SIG-M5 treated with dmso at 0.1 percent for 504 hours (cell line): ENCODE measurements at regions not wholly inside any gene's neighbourhood (a gene's known extent, or its start where the extent isn't known, plus 50 kb on each side); places are given as distances from the start of the nearest gene placed in this dataset.
"Not testable (repeated sequence)": the region's sequence is repeated elsewhere in the genome, so short reads cannot be mapped to it uniquely, and the experiment has no call there.

Experiments
- DNase-seq: peaks from one replicate; lab custom pipeline; 2025; ENCODE audit not compliant: unreplicated experiment; lab: John Stamatoyannopoulos, UW

DNA sequence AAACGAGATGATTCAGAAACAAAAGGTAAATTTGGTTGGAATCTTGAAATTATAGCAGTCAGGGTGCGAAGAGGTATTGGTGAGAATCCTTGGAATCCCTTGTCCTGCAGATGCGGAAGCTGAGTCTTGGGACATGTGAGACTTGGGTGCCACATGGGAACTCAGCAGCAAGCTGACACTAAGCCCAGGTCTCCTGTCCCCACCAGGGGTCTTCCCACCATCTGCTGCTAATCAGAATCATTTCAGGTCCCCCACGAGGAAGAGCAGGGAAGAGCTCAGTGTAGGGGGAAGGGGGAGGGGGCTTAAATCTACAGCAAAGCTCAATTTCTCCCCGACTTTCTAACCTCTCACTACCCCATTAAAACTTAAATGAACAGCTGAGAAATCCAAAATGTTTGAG is 126.1 kb upstream of the BMPER start:
- no peak for DNase-seq

DNA sequence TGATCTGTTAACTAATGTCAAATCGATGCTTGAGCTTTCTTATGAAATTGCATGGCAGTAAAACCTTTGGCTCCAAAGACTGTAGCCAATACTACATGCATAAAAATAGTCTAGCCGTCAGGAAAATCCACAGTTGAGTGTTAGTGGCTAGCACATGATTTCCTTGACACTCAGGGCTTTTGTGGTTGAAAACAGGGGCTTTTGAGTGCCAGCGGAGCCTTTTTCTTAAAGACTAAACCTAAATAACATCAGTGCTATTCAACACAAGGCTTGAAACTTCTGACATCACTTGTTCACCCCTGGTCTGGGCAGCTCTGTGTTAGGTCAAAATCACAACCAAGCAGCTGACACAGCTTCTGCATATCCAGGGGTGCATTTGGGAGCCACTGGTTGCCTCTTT is 124.2 kb upstream of the BMPER start:
- no peak for DNase-seq

DNA sequence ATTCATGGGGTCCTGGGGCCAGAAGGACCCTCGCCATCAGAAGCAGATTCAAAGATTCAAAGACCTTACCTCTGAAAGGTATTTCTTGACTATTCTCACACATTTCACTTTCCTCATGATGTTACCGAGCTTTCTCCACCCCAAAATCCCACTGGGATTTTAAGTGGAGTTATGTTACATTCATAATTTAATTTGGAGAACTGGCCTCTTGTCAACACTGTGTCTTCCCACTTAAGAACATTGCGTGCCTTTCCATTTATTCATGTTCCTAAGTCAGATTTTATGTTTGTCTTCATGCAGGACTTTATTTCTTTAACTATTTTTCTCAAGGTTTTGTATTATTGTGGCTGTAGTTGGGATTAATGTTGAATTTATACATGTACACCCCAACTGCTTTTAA is 123.5 kb upstream of the BMPER start:
- DNase-seq, result no peak

DNA sequence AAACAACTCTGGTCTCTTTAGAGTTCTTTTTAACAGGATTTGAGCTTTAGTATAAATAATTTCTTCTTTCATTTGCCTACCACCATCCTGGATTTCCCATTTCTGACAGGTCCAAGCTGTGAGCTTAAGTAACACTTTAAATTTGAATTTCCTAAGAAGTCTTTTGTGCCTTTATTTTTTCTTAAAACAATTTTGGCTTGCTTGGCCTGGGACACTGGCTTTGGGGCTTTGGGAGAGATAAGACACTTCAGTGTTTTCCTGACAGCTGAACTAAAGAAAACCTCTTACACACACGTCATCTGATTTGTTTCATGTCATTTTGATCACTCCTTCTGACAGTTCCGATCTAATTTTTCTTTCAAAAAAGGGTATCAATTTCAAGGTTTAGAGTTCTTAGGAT is 121.3 kb upstream of the BMPER start:
- DNase-seq, result no peak

DNA sequence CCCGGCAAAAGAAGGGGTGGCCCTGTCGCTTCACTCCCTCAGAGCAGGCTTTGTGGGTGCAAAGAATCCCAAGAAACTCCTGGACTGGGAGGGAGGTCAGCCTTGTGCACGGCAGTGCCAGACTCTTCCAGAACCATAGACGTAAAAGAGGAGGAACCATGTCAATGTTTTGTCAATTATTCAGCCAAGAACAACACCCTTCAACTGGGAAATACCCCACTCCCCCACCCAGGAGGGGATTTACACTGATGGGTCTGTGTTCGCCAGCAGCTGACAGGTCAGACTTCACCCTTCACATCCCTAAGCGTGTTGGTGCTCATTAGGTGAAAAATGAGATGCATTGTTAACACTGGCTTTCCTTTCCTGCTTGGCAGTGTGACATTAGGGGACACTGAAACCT is 116.8 kb upstream of the BMPER start:
- no peak for DNase-seq

DNA sequence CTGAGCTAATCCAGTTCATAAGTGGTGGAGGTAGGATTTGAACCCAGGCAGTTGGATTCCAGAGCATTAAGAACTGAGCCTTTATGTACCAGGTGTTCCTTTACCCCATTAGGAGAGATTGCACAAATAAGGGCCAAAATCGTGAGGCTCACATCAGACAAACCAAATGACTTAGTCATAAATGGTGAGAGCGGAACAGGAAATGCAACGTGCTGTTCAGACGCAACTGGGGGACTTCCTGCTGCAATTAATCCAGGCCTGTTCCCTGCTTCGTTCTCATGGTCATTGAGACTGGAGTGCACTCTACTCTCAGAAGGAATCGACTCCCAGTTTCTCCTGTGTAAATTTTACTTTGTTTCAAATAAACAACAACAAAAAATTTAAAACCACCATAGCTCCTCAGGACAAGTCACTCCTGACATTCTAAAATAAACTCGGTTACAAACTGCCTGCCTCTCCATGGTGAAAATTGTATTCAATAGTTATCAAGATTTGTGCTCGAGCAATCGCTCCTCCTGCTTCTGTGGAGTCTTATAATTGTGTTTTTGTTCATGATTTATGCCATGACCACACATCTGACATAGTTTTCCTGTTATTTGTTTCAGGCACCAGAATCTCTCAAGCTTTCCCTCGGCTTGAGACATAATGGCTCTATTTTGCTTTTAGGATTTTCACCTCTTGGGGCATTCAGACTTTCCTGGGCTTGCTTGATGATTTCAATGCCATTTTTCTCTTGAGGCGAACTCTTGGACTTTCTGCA is 115.3 kb upstream of the BMPER start:
- no peak for DNase-seq

DNA sequence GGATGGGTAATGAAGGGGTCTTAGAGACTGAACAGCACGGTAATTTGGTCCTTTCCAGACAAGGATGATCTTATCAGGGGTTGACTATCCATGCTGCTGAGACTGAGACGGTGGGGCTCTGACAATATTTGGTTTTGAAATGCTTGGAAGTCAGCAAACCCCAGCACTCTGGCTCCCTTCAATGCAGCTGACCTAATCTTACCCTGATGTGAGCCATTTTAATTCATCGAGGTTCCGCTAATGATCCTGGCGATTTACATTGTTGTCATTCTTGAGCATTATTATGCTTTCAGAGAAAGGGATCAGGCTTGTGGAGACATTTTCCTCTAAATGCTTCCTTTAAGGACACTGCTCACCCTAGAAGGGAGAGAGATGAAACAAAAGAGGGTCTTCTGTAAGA is 114.6 kb upstream of the BMPER start:
- no peak for DNase-seq

DNA sequence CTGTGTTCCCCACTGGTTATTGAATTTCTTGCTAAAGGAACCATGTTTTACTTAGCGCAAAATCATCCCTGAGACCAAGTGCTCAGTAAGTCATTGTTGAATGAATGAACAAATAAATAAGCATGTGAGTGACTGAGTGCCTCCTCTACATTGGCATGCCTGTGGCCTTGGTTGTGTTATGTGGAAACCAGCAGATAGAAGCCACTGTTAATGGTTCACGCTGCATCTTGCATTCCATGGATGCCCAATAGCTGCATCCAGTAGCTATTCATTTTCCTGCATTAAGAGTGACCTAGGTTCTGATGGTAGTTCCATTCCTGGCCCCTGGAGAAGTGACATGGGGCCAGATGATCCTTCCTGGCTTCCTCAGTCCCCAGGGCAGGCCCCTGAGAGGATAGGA is 113.3 kb upstream of the BMPER start:
- DNase-seq, result no peak

DNA sequence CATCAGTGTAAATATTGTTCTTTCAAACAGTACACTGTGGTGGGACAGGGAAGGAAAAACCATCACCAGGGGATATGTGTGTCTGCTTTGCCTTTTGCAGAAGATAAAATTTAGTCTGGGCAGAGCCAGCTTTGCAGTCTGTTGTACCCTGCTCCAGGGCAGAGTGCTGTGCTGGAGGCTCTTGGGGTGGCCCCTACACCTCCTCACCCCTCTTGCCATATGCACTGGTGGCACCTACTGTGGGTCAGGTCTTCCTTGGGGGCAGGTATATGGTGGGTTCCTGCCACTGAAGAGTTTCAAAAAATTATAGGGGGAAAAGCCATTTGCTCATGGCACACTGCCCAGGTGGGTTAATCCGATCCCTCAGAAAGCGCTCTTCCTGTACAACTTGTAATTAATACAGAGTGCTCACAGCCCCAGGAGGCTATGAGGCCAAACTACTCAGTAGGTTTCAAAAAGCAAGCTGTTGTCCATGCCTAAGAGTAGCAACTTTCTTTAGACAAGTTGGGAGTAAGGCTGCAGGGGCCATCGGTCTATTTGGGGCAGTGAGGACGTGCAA is 112.7 kb upstream of the BMPER start:
- DNase-seq, result no peak

DNA sequence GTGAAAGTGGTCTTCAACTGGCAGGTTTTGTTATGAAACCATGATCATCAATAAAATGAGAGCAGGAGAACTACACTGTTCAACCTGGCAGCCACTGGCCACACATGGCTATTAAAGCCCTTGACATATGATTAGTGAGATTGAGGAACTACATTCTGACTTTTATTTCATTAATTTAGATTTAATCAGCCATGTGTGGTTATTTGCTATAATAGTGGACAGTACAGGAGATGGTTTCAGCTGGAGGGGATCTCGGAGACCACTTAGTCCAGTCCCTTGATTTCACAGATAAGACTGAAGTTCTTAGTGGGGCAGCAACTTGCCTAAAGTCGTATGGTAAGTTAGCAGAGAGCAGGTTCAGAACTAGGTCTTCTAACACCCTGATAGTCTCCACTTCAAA is 111.7 kb upstream of the BMPER start:
- DNase-seq, result no peak

DNA sequence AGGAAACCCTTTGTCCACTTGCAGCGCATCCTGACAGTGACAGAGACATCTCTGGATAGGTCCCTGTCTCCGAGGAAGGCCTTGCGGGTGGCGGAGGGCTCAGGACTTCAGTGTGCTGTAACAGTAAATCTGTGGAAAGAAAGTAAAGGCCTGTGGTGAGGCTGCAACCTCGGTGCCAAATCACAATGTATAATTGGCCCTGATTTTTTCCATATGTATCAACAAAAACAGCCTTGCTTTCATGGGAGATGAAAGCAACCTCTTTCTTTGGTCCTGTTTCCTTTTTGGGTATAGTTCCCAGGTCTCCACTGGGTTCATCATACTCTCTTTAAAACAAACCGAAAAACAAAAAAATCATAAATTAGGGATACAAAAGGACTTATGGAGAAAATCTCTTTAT is 110.9 kb upstream of the BMPER start:
- no peak for DNase-seq

DNA sequence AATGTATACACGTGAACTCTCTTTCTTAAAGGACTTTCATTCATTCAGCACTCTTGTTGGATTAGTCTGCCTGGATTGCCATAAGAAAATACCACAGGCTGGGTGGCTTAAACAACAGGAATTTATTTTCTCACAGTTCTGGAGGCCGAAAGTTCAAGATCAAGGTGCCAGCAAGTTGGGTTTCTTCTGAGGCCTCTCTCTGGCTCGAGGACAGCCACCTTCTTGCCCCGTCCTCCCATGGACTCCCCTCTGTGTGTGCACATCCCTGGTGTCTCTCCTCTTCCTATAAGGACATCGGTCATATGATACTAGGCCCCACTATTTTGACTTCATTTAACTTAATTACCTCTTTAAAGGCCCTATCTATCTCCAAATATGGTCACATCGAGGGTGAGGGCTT is 110.4 kb upstream of the BMPER start:
- DNase-seq, result no peak

DNA sequence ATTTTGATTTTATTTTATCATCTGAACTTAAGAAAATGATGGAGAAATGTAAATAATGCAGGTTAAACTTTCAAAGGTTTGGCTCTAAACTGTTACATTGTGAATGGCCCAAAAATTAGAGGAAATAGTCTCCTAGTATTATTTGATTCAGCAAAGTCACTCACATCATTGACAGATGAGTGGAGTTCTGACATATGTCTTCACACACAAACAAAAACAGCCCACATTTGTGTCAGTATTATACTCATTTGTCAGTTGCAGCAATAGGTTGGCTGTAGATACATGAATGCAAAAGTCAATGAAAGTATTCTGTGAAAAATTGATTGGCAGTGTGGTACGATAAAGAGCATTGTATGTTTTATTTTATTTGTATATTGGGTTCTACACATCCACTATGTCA is 108.8 kb upstream of the BMPER start:
- no peak for DNase-seq

DNA sequence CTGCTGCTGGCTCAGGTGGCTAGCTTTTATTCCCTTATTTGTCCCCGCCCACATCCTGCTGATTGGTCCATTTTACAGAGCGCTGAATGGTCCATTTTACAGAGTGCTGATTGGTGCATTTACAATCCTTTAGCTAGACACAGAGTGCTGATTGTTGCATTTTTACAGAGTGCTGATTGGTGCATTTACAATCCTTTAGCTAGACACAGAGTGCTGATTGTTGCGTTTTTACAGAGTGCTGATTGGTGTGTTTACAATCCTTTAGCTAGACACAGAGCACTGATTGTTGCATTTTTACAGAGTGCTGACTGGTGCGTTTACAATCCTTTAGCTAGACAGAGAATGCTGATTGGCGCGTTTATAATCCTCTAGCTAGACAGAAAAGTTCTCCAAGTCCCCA is 107.8 kb upstream of the BMPER start:
- DNase-seq, result not testable (repeated sequence)

DNA sequence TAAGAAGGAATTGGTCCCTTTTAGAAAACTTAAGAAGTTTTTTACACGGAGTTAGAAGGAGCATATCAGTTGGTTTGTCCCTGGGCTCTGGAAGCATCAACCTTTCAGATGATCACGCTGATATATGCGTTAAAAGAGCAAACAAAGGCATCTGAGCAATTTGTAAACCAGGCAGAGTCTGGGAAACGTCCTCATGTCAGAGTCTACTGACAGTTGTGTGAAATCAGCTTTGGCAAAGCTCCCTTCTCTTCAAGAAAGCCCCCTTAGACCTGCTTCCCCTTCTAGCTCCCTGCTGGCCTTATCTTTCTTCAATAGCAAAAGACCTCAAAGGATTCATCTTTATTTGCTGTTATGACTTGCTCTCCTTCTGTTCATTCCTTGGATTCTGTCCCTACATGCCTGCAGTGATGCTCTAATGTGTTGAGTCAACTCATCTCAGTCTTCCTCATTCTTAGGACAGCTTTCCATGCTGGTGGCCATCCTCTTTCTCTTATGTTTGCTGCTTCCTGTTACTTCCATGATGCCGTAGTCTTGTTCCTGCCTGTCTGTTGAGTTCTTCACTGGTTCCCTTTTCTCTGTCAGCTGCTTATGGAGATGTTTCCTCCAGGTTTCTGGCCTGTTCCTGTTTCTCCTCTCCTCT is 106.5 kb upstream of the BMPER start:
- DNase-seq, result no peak

DNA sequence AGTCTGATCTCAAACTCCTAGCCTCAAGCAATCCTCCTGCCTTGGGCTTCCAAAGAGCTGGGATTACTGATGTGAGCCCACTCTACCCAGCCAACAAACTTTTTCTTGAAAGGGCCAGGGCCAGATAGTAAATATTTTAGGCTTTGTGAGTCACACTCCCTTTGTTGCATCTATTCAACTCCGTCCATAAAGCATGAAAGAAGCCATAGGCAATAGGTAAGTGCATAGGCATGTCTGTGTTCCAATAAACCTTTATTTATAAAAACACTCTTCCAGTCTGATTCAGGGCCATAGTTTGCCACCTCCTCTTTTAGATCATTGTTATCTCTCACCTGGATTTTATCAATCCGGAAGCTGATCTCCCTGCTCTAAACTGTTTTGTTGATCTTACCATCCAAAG is 105.6 kb upstream of the BMPER start:
- DNase-seq, result no peak

DNA sequence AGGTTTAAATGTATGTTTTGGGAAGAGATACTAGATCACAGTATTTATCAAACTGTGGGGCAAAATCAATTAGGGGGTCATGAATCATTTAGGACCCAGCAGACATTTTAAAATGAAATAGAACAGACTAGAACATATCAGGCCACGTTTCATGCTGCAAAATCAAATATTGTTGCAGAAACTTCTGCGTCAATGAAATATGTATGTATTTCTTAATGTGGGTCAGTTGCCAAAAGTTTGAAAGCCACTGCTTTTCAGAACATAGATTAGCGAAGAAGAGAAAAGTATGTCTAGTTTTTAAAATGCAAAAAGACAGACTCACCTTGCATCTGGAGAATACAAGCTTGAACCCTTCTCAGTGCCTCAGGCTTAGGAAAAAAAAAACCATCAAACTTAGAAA is 102.7 kb upstream of the BMPER start:
- DNase-seq, result no peak

DNA sequence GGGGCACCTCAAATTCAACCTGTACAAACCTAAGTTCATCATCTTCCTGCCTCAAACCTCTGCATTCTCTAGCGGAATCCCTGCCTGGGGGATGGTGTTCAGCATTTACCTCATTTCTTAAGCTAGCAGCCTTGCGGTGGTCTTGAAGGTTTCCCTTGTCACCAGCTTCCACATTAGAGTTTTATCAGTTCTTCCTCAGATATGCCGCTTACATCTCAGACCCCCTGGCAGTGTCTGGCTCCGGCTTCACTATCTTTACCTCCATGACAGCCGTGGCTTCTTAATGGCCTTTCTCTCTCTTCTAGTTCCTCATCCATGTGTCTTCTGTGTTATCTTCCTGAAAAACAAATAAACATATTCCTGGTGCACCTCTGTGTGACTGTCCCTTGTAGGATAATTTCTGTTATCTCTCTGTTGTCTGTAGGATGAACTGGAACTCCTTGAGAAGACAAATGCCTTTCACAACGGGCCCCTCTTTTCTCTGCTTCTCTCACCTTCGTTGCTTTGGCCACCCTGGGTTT is 101.1 kb upstream of the BMPER start:
- no peak for DNase-seq

DNA sequence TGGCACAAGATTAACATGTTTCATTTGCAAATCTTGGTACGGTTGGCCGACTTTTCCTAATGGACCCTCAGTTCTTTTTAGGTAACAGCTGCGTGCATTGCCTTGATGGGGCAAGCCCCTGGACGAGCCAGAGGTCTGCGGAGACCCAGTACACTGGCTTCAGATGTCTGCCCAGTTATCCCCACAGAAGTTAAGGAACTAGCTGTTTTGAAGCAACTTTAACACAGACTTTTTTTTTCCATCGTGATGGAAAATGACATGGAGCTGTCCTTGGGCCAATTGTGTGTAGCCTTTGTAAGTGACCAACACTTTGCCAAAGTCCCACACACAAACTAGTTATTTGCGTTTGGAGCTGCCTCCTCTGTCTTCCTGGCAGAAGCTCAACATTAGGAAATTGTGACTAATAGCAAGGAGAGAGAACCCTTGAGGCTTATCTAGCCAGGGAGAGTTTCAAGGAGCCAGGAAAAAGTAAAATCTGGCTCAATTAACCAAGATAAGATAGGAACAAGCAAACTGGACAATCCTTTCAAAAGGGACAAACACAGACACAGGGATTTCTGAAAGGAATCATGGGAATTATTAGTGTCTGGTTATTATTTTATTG is 99.6 kb upstream of the BMPER start:
- DNase-seq, result no peak

DNA sequence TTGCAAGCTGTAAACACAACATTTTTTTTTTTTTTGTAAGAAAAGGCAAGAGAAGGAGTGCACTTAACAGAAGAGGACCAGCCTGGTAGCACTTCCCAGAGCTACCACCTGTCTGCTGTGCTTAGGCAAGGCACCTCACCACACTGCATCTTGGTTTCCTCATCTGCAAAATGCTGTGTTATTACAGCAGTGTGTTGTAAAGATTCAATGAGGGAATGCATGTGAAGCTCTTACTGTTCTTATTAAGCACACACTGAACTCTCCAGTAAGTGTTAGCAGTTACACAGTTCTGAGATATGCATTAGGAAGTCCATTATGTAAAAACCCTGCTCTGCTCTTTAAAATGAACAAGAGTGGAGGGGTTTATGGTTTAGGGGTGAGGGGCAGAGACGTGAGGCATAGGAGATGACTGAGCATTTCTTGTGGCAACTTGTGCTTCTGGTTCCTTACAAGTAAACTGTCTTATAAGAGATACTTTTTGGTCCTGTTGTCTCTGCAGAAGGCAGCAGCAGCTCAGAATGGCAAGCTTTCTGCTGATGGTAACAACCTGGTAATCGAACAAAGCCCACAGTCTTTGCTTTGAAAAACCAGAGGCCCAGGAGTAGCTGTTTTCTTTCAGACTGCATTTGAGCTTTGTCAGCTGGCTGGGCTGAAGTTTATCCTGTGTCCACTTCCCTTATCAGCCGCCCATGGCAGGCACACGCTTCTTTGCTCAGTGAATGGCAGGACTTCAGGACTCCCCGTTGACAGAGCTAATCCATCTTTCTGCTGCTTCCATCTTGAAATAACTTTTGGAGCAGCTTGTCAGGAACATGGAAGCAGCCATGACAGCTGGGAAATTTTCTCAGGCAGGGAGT is 98.8 kb upstream of the BMPER start:
- DNase-seq, result no peak

DNA sequence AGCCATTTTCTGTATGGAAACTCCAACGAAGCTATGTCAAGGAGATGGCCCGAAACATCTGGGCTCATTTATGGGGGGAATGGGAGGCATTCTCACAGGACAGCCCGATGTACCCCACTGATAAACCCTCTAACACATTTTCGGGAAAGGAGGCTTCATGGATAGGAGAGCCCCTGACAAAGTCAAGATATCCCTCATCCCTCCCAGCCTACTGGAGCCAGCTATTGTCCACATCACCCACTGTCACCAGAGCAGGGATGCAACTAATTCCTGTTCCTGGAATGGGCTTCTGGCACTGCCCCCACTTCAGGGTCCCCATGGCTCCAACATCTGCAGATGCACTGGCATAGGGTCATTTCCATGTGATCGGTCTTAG is 98.2 kb upstream of the BMPER start:
- DNase-seq, result no peak
